ENCODE measurements at regions not wholly inside any gene's neighbourhood (a gene's known extent, or its start where the extent isn't known, plus 50 kb on each side); places are given as distances from the start of the nearest gene placed in this dataset.

DNA sequence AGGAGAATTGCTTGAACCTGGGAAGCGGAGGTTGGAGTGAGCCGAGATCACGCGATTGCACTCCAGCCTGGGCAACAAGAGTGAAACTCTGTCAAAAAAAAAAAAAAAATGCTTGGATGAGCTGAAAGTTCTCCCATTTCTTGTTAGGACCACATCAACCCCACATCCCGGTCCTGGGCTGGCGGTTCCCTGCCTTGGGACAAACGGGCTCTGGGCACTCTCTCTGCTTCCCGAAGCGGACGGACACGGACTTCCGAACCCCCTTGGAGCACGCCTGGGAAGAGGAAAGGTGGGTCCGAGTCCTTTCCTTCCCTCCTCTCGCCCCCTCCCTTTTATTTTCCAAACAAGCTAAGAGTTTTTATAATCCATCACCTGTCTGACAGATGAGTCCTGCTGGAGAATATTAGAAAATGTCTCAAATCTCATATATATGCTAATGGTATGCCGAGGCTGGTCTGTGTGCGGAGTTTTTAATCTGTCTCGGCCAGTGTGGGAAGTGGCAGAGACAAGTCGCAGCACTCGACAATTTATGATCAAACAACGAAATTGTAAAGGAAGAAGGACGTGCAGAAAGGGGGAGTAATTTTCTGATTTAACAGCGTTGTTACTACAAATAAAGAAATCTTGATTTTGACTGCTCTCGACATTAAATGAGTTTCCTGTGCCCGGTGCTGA lies 257.9 kb upstream of the IRX4 start:
- TF ChIP-seq, protein P1, sequence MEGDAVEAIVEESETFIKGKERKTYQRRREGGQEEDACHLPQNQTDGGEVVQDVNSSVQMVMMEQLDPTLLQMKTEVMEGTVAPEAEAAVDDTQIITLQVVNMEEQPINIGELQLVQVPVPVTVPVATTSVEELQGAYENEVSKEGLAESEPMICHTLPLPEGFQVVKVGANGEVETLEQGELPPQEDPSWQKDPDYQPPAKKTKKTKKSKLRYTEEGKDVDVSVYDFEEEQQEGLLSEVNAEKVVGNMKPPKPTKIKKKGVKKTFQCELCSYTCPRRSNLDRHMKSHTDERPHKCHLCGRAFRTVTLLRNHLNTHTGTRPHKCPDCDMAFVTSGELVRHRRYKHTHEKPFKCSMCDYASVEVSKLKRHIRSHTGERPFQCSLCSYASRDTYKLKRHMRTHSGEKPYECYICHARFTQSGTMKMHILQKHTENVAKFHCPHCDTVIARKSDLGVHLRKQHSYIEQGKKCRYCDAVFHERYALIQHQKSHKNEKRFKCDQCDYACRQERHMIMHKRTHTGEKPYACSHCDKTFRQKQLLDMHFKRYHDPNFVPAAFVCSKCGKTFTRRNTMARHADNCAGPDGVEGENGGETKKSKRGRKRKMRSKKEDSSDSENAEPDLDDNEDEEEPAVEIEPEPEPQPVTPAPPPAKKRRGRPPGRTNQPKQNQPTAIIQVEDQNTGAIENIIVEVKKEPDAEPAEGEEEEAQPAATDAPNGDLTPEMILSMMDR (conservative IDR thresholded peaks at IDR 0.05; ENCODE audit: low read depth, low read length) = no peak
- no peak for TF ChIP-seq EZH2 (IDR thresholded peaks at IDR 0.05; ENCODE audit: low read length, unreplicated experiment)
